Left hindlimb (tissue), 1 donor: ENCODE measurements at regions not wholly inside any gene's neighbourhood (a gene's known extent, or its start where the extent isn't known, plus 50 kb on each side); places are given as distances from the start of the nearest gene placed in this dataset.
"Not testable (repeated sequence)": the region's sequence is repeated elsewhere in the genome, so short reads cannot be mapped to it uniquely, and the experiment has no call there.

Source experiments
- DNase-seq: peaks from one replicate; pipeline ENCODE4 v3.0.0-alpha.2; 2018

GRCh38 chr17:30731210-30732132 is 93.0 kb downstream of the CRLF3 start:
- peak; percentile 90 for DNase-seq

GRCh38 chr17:30730837-30731209 is 93.7 kb downstream of the CRLF3 start:
- DNase-seq, result not testable (repeated sequence)

GRCh38 chr17:30730171-30730836 is 94.2 kb downstream of the CRLF3 start:
- not testable (repeated sequence) for DNase-seq

GRCh38 chr17:30729471-30730170 is 94.9 kb downstream of the CRLF3 start:
- DNase-seq, result not testable (repeated sequence)

- DNase-seq, result not testable (repeated sequence)
These were observed 97.0 kb downstream of the CRLF3 start for GRCh38 chr17:30727517-30727916.

DNA sequence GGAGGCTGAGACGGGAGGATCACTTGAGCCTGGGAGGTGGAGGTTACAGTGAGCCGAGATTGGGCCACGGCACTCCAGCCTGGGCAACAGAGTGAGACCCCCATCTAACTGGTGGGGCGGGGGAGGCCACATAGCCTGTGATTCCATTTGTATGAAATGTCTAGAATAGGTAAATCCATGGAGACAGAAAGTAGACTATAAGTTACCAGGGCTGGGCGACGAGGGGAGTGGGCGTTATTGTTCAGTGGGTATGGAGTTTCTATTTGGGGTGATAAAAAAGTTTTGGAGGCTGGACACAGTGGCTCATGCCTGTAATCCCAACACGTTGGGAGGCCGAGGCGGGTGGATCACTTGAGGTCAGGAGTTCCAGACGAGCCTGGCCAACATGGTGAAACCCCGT is 97.8 kb downstream of the CRLF3 start:
- not testable (repeated sequence) for DNase-seq

DNA sequence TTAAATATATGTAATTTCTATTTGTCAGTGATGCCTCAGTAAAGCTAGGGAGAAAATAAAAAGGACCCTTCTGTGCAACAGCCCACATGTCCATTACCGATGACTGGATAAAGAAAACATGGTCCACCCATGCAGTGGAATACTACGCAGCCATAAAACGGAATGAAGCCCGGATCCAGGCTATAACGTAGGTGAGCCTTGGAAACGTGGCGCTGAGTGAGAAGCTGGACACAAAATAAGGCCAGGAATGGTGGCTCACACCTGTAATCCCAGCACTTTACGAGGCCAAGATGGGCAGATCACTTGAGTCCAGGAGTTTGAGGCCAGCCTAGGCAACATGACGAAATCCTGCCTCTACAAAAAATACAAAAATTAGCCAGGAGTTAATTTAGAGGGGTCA is 98.2 kb downstream of the CRLF3 start:
- DNase-seq, result not testable (repeated sequence)

GRCh38 chr17:30724034-30724650 is 100.3 kb downstream of the CRLF3 start:
- not testable (repeated sequence) for DNase-seq

DNA sequence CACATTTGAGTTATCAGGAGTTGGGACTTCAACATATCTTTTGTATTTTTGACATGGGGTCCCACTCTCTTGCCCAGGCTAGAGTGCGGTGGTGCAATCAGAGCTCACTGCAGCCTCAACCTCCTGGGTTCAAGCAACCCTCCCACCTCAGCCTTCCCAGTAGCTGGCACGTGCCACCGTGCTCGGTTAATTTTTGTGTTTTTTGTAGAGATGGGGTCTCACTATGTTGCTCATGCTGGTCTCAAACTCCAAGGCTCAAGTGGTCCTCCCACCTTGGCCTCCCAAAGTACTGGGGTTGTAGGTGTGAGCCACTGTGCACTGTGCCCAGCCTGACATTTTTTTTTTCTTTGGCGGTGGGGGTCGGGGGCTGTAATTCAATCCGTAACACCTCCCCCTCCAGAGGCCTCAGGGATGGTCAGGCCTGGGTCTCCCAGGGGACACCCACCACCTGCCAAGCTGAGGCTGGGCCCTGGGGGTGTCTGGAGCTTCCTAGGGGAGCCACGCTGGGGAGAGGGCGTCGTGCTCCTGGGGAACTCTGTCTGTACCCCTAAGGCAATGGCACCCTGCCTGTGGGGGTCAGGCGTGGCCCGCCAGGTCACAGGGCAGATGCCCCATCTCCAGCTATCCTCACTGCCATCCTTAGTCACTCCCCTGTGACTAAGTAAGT is 102.2 kb downstream of the CRLF3 start:
- DNase-seq, result not testable (repeated sequence)

DNA sequence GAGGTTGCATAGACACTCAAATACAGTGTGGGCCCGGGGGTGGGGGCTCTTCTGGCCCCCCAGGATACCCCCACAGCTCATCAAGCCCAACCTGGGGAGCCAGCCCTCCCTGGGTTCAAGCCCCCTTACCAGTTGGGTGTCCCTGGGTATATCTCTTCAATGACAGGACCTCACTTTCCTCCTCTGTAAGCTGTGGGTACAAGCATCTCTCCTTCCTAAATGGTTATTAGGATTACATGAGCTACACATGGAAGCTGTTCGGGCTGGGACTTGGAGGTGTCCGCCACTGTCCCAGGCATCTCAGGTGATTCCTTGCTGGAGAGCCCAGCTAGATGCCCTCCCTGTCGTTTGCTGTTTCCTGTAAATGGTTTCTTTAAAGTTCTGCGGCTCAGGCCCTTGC is 103.5 kb downstream of the CRLF3 start:
- DNase-seq, result not testable (repeated sequence)

DNA sequence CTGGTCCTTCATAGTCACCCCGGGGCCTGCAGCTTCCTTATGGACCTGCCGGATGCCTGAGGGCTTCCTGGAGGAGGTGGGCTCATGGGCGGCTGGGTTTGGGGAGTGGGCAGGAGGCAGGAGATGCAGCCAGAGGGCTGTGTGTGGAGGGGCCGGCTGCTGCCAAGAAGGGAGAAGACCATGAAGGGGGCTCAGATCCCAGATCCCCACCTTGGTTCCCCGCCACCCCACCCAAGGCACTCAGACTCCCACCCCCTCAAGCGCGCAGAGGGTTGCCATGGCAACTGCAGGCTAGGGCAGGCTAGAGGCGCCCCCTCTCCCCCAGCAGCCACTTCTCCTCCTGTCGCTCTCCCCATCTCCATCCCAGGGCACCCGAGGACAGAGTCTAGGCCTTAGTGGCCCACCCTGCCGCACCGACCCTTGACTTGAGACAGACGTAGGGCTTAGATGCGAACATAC is 104.5 kb downstream of the CRLF3 start:
- no peak for DNase-seq

DNA sequence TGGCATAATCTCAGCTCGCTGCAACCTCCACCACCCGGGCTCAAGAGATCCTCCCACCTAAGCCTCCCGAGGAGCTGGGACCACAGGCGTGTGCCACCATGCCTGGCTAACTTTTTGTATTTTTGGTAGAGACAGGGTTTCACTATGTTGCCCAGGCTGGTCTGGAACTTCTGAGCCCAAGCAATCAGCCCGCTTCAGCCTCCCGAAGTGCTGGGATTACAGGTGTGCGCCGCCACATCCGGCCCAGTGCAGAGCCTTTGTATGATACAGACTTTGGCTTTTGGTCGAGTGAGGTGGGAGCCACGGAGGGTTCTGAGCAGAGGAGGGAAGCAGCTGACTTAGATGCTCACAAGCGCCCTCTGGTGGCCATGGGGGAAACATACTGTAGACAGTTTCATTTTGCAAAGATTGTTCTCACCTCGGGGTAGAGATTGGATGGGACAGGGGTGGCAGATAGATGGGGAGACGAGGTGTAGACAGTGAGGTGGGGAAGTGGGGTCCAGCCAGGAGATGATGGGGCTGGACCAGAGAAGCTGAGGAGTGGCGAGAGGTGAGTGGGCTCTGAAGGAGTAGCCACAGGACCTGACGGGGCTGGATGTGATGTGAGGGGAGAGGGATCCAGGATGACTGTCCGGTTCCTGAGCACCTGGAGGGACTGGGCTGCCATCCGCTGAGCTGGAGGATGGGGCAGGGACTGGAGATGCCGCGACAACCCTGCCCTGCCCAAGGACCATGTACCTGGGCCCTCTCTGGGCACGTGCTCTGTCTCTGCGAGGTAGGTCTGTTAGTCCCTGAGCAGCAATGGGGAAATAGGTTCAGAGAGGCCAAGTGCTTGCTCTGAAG is 105.1 kb downstream of the CRLF3 start:
- not testable (repeated sequence) for DNase-seq

DNA sequence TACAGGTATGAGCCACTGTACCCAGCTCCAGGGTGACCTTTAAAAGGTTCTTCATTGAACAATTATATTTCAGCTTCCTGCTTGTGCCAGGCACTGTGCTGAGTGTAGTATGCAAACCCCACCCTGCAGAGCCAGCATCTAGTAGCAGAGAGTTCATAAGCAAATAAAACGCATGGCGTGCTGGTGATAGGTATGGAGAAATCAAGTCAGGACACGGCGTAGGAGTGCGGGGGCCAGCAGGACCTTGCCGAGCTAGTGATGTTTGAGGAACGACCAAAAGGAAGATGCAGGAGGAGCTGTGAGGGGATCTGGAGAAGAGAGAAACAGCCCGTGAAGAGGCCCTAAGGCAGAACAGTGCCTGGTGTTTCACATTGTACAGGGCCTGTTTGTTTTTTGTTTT is 105.8 kb downstream of the CRLF3 start:
- DNase-seq, result not testable (repeated sequence)

DNA sequence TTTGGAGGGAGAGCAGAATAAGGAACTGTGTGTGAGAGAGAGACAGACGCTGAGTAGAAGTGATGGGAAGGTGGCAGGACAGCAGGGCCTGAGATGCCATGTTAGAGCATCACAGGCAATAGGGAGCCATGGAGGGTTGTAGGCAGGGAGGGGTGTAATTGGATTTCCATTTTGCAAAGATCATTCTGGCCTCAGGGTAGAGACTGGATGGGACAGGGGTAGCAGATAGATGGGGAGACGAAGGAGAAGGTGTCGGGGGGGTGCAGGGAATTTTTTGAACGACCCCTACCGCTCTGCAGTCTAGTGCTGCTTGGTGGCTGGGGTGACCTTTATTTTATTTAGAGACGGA is 106.4 kb downstream of the CRLF3 start:
- not testable (repeated sequence) for DNase-seq

DNA sequence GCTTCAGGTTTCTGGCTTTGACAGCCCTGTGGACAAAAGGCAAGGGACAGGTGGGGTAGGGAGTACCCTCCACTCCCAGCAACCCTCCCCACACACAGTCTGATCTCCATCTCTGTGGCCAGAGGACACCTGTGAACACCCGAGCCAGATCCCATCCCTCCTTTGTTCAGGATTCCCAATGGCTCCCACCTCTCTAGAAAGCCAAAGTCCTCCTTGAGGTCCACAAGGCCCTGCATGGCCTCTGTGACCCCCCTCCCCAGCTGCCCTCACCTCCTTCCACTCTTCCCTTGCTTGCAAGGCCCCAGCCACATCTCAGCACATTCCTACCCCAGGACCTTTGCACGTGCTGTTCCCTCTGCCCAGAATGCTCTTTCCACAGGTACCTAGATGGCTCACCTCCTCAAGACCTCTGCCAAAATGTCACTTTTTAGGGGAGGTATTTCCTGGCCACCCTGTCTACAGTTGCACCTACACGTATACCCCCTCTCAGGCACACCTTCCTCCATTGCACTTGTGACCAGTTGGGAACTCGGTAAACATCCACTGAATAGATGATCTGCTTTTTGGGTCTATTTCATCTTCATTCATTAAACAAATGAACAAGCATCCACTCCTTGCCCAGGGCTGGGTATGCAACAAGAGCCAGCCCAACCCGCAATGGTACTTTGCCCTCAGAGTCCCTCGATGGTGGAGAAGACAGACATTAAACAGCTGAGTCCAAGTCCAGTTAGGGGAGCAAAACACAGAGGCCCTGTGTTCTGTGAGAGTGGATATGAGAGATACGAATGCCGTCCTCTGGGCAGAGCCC is 107.0 kb downstream of the CRLF3 start:
- no peak for DNase-seq

GRCh38 chr17:30716461-30717290 is 107.8 kb downstream of the CRLF3 start:
- DNase-seq, result no peak

- DNase-seq, result not testable (repeated sequence)
These were observed 109.5 kb downstream of the CRLF3 start for GRCh38 chr17:30714825-30715622.

DNA sequence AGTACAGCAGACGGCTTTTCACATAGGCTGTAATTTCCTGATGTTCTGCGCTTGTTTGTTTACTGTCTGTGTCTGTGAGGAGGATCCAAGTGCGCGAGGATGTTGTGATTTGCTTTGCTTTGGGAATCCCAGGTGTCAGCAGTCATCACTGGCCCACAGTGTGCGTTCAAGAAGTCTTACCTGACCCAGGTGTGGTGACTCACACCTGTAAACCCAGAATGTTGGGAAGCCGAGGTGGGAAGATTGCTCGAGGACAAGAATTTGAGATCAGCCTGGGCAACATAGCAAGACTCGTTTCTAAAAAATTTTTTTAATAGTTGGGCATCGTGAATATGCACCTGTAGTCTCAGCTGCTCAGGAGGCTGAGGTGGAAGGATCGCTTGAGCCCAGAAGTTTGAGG is 110.7 kb downstream of the CRLF3 start:
- not testable (repeated sequence) for DNase-seq

DNA sequence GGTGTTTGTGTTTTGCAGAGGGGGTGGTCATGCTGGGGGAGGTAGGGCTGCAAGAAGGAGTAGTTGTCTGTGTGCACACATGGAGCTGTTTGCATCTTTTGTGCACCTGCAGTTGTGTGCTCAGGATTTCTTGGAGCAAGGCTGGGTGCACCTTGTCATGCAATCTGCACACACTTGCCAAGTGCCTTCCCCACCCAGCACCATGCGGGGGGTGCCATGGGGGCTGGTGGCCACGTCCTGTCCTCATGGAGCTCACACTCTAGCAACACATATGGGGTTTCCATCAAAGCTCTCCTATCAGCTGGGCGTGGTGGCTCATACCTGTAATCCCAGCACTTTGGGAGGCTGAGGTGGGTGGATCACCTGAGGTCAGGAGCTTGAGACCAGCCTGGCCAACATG is 111.6 kb downstream of the CRLF3 start:
- DNase-seq, result not testable (repeated sequence)
